GM12878 (cell line): ENCODE measurements at regions not wholly inside any gene's neighbourhood (a gene's known extent, or its start where the extent isn't known, plus 50 kb on each side); places are given as distances from the start of the nearest gene placed in this dataset.

Experiments
- BHLHE40 ChIP-seq, 2 experiments: fragments of 450-650 bp in 1 of 2; IDR thresholded peaks; 2 replicates each; pipeline ENCODE4 v1.6.1; 2011 to 2017; ENCODE audit warnings: low read depth in 2 of 2, borderline replicate concordance in 1 of 2, improper control_type of control experiment in 1 of 2, low read length in 1 of 2, mild to moderate bottlenecking in 1 of 2
- CBX3 ChIP-seq: fragments of 200-600 bp; sonication (generic); IDR thresholded peaks from 2 replicates; pipeline ENCODE4 v1.6.1; 2016; ENCODE audit warnings: low read depth, borderline replicate concordance
- CBX5 ChIP-seq: sonication (generic); IDR thresholded peaks from 2 replicates; pipeline ENCODE4 v1.6.1; 2016; ENCODE audit warnings: low read depth, moderate library complexity, mild to moderate bottlenecking, inconsistent platforms
- CEBPZ ChIP-seq: fragments of 150-350 bp; IDR thresholded peaks from 2 replicates; pipeline ENCODE4 v1.6.1; 2016; ENCODE audit warnings: low read depth, low read length
- CREM ChIP-seq: IDR thresholded peaks from 2 replicates; pipeline ENCODE4 v1.6.1; 2014; ENCODE audit warnings: antibody characterized with exemption, low read depth
- EP300 ChIP-seq, 2 experiments: fragments of 150-350 bp in 1 of 2; IDR thresholded peaks; 2 replicates each; pipeline ENCODE4 v1.6.1; 2011 to 2012; ENCODE audit warnings: low read depth in 2 of 2, low read length in 2 of 2, borderline replicate concordance in 1 of 2, improper control_type of control experiment in 1 of 2, inconsistent platforms in 1 of 2; ENCODE audit not compliant: control insufficient read depth in 1 of 2
- GABPA ChIP-seq: IDR thresholded peaks from 2 replicates; pipeline ENCODE4 v1.6.1; 2014; ENCODE audit warnings: antibody characterized with exemption, low read depth, mild to moderate bottlenecking, inconsistent platforms
- JUNB ChIP-seq: IDR thresholded peaks from 2 replicates; pipeline ENCODE4 v1.6.1; 2016; ENCODE audit warnings: antibody characterized with exemption, mild to moderate bottlenecking
- KDM1A ChIP-seq: fragments of 200-600 bp; sonication (generic); IDR thresholded peaks from 2 replicates; pipeline ENCODE4 v1.6.1; 2016; ENCODE audit warnings: borderline replicate concordance
- MTA3 ChIP-seq: IDR thresholded peaks from 2 replicates; pipeline ENCODE4 v1.6.1; 2012; ENCODE audit warnings: low read length, inconsistent platforms, borderline replicate concordance
- NFIC ChIP-seq: IDR thresholded peaks from 2 replicates; pipeline ENCODE4 v1.6.1; 2012; ENCODE audit warnings: low read depth, mild to moderate bottlenecking, inconsistent platforms, low read length, moderate library complexity
- NFXL1 ChIP-seq: fragments of 450-650 bp; IDR thresholded peaks from 2 replicates; pipeline ENCODE4 v1.6.1; 2017; ENCODE audit warnings: antibody characterized with exemption, mild to moderate bottlenecking, borderline replicate concordance
- NFYA ChIP-seq: IDR thresholded peaks from 2 replicates; pipeline ENCODE4 v1.6.1; 2011; ENCODE audit warnings: low read depth, mild to moderate bottlenecking, low read length, improper control_type of control experiment, borderline replicate concordance
- PAX8 ChIP-seq: fragments of 450-650 bp; IDR thresholded peaks from 2 replicates; pipeline ENCODE4 v1.6.1; 2017; ENCODE audit warnings: mild to moderate bottlenecking, moderate library complexity
- PKNOX1 ChIP-seq: fragments of 450-650 bp; IDR thresholded peaks from 2 replicates; pipeline ENCODE4 v1.6.1; 2016; ENCODE audit warnings: mild to moderate bottlenecking
- SMC3 ChIP-seq: IDR thresholded peaks from 2 replicates; pipeline ENCODE4 v1.6.1; 2011; ENCODE audit warnings: low read length, improper control_type of control experiment, borderline replicate concordance
- SREBF1 ChIP-seq: IDR thresholded peaks from 2 replicates; pipeline ENCODE4 v1.6.1; 2012; ENCODE audit warnings: mild to moderate bottlenecking, low read length
- SUPT20H ChIP-seq: IDR thresholded peaks from 2 replicates; pipeline ENCODE4 v1.6.1; 2011; ENCODE audit warnings: low read depth, mild to moderate bottlenecking, low read length, moderate library complexity, borderline replicate concordance; ENCODE audit not compliant: control insufficient read depth
- TCF3 ChIP-seq: IDR thresholded peaks from 2 replicates; pipeline ENCODE4 v1.6.1; 2012; ENCODE audit warnings: low read depth, mild to moderate bottlenecking, low read length, borderline replicate concordance; ENCODE audit not compliant: insufficient read depth
- TF ChIP-seq, protein P1 (sequence below): fragments of 450-650 bp; IDR thresholded peaks from 2 replicates; pipeline ENCODE4 v1.6.1; 2017; ENCODE audit warnings: mild to moderate bottlenecking
- TF ChIP-seq, protein P2 (sequence below): fragments of 450-650 bp; IDR thresholded peaks from 2 replicates; pipeline ENCODE4 v1.6.1; 2017; ENCODE audit warnings: mild to moderate bottlenecking, moderate library complexity

GRCh38 chr6:163708466-163708865 is 293.9 kb downstream of the QKI start (continued):
- TF ChIP-seq CBX5 (no peak; the same call in none of the 2 replicates), SUPT20H (no peak), NFXL1 (no peak), JUNB (peak; percentile 79), EP300 (IDR thresholded peaks at IDR 0.05; ENCODE audit: borderline replicate concordance in 1 of 2, control insufficient read depth in 1 of 2, low read depth in 2 of 2, low read length in 2 of 2) (0 out of 4 replicates have a peak, but pooled peaks have one; percentile 39 to 47), GABPA (0 out of 2 replicates have a peak, but pooled peaks have one; percentile 32), PAX8 (no peak), CBX3 (no peak), TCF3 (peak; percentile 93), BHLHE40 (IDR thresholded peaks at IDR 0.05; ENCODE audit: borderline replicate concordance in 1 of 2, low read depth in 2 of 2, low read length in 1 of 2) (peak; percentile 21 to 72; a peak in 2 of 4 replicates), KDM1A (no peak), NFYA (no peak), CREM (peak; percentile 80; the same call in 1 of the 2 replicates), PKNOX1 (no peak), CEBPZ (no peak), MTA3 (0 out of 2 replicates have a peak, but pooled peaks have one; percentile 27), SREBF1 (no peak), SMC3 (0 out of 2 replicates have a peak, but pooled peaks have one; percentile 2), NFIC (peak; percentile 88)
- TF ChIP-seq, protein P1, sequence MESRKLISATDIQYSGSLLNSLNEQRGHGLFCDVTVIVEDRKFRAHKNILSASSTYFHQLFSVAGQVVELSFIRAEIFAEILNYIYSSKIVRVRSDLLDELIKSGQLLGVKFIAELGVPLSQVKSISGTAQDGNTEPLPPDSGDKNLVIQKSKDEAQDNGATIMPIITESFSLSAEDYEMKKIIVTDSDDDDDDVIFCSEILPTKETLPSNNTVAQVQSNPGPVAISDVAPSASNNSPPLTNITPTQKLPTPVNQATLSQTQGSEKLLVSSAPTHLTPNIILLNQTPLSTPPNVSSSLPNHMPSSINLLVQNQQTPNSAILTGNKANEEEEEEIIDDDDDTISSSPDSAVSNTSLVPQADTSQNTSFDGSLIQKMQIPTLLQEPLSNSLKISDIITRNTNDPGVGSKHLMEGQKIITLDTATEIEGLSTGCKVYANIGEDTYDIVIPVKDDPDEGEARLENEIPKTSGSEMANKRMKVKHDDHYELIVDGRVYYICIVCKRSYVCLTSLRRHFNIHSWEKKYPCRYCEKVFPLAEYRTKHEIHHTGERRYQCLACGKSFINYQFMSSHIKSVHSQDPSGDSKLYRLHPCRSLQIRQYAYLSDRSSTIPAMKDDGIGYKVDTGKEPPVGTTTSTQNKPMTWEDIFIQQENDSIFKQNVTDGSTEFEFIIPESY: no peak
- TF ChIP-seq, protein P2, sequence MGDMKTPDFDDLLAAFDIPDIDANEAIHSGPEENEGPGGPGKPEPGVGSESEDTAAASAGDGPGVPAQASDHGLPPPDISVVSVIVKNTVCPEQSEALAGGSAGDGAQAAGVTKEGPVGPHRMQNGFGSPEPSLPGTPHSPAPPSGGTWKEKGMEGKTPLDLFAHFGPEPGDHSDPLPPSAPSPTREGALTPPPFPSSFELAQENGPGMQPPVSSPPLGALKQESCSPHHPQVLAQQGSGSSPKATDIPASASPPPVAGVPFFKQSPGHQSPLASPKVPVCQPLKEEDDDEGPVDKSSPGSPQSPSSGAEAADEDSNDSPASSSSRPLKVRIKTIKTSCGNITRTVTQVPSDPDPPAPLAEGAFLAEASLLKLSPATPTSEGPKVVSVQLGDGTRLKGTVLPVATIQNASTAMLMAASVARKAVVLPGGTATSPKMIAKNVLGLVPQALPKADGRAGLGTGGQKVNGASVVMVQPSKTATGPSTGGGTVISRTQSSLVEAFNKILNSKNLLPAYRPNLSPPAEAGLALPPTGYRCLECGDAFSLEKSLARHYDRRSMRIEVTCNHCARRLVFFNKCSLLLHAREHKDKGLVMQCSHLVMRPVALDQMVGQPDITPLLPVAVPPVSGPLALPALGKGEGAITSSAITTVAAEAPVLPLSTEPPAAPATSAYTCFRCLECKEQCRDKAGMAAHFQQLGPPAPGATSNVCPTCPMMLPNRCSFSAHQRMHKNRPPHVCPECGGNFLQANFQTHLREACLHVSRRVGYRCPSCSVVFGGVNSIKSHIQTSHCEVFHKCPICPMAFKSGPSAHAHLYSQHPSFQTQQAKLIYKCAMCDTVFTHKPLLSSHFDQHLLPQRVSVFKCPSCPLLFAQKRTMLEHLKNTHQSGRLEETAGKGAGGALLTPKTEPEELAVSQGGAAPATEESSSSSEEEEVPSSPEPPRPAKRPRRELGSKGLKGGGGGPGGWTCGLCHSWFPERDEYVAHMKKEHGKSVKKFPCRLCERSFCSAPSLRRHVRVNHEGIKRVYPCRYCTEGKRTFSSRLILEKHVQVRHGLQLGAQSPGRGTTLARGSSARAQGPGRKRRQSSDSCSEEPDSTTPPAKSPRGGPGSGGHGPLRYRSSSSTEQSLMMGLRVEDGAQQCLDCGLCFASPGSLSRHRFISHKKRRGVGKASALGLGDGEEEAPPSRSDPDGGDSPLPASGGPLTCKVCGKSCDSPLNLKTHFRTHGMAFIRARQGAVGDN: no peak
